GM13977 (cell line): ENCODE measurements at regions not wholly inside any gene's neighbourhood (a gene's known extent, or its start where the extent isn't known, plus 50 kb on each side); places are given as distances from the start of the nearest gene placed in this dataset.

Experiments
- DNase-seq: peaks from one replicate; pipeline ENCODE4 v3.0.0; 2012; ENCODE audit warnings: low spot score
- CTCF ChIP-seq: IDR thresholded peaks from 2 replicates; pipeline ENCODE4 v1.5.1; 2012; ENCODE audit warnings: mild to moderate bottlenecking, control low read depth; ENCODE audit not compliant: insufficient read depth; ENCODE audit errors: extremely low read depth, missing control alignments
- in situ Hi-C: fragments of 300-500 bp; cut with MboI; formaldehyde crosslinking; loops from one replicate; pipeline ENCODE4 v1.12.0; 2022; ENCODE audit warnings: low sequenced_read_pairs, low pct_unique_long_range_greater_than_20kb, mixed read lengths, inconsistent platforms; ENCODE audit not compliant: unreplicated experiment

- no peak for DNase-seq
- in situ Hi-C loops, result no loop called here
- no peak for TF ChIP-seq CTCF
These were observed 114.0 kb upstream of the TAB2 start for GRCh38 chr6:149203509-149203908.

GRCh38 chr6:149208134-149208601 is 109.3 kb upstream of the TAB2 start:
- in situ Hi-C loops, result no loop called here
- TF ChIP-seq CTCF, result no peak
- DNase-seq, result no peak

GRCh38 chr6:149209871-149210775 is 107.4 kb upstream of the TAB2 start:
- DNase-seq, result no peak
- no peak for TF ChIP-seq CTCF

GRCh38 chr6:149211046-149211571 is 106.4 kb upstream of the TAB2 start:
- no peak for TF ChIP-seq CTCF
- in situ Hi-C loops, result no loop called here
- DNase-seq, result peak; percentile 40

More at GRCh38 chr6:149209871-149210775, 107.4 kb upstream of the TAB2 start:
- in situ Hi-C loops, result no loop called here

- TF ChIP-seq CTCF, result no peak
- DNase-seq, result no peak
- in situ Hi-C loops, result no loop called here
These were observed 105.3 kb upstream of the TAB2 start for GRCh38 chr6:149212206-149212605.

- no peak for TF ChIP-seq CTCF
- no peak for DNase-seq
- in situ Hi-C loops, result no loop called here
These were observed 104.4 kb upstream of the TAB2 start for GRCh38 chr6:149212892-149213801.
